ENCODE measurements at regions not wholly inside any gene's neighbourhood (a gene's known extent, or its start where the extent isn't known, plus 50 kb on each side); places are given as distances from the start of the nearest gene placed in this dataset.
A peak's percentile ranks its signal among the peaks of the same experiment; 100 is the strongest.

DNA sequence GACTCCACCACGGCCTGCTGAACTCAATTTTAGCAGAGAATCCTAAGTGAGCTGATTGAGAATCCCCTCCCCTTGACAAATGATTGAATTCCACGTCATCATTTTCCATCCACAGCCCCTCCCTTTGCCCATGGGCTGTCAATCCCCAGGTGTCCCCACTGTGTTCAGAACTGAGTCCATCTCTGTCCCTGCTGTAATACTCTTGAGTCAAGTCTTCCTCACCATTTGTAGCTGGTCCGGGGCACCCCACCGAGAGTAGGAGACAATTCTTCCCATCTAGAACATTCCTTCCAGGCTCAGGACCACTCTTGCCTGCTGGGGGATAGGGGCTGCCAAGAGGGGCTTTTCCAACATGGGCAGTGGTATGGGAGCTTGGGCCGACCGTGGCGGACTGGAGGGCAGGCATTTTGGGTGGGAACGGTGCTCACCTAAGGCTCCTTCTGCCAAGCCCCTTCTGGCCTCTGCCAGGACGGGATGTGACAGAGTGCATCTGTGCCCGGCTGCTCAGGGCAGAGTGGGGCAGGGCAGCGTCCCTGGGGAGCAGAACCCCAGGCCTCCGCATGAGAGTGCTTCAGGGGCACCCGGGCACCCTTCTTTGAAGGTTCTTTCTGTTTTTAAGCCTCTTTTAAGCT, 218.1 kb upstream of the RTL1 start:
- Histone ChIP-seq H3K9me3 (no peaks in the 10 kb centered on the region), H3K9ac (no peak overlapping the region), H4K20me1 (ENCODE audit: insufficient read depth) (no peaks in the 10 kb centered on the region), H3K36me3 (replicated peaks in 1 of 2; ENCODE audit: control insufficient read depth in 1 of 2, insufficient read depth in 2 of 2, low read length in 1 of 2) (no peaks in the 10 kb centered on the region), H2AFZ (ENCODE audit: low read depth) (no peak overlapping the region), H3K4me3 (ENCODE audit: low read depth in 2 of 2, low read length in 1 of 2) (no peak overlapping the region), H3F3A (replicated peaks; ENCODE audit: insufficient read depth) (no peaks in the 10 kb centered on the region), H3K4me2 (no peak overlapping the region), H3K9me2 (no peaks in the 10 kb centered on the region), H3K4me1 (ENCODE audit: control insufficient read depth in 1 of 2, insufficient read depth in 2 of 2, low read depth in 1 of 2, low read length in 1 of 2) (peaks cover 0 to 56% of the 10 kb centered on the region in 2 experiments; a peak in 1 of 4 replicates), H3K27ac (ENCODE audit: low read depth in 2 of 2, low read length in 1 of 2) (no peak overlapping the region; a peak in 1 of 4 replicates), H3K79me2 (ENCODE audit: insufficient read depth) (no peaks in the 10 kb centered on the region), H3K27me3 (ENCODE audit: insufficient read depth) (no peaks in the 10 kb centered on the region)
- POLR2A ChIA-PET: no interaction called here
- CTCF ChIA-PET: interaction anchor here (1.2 to 1.4 kb wide), 2 partner anchors 507 to 737 kb away, joined by 3 to 4 read pairs; no protein-coding TSS in a partner anchor
- 55% methylated on average over 4 of the region's 13 CpGs for WGBS (ENCODE audit: low lambda C conversion rate)
- TF ChIP-seq ELF1 (IDR thresholded peaks at IDR 0.05): no peak
- no peak for TF ChIP-seq TAF1 (IDR thresholded peaks at IDR 0.05; ENCODE audit: borderline replicate concordance, low read depth, low read length)
- TF ChIP-seq RAD21 (IDR thresholded peaks at IDR 0.05; ENCODE audit: low read length): no peak
- TF ChIP-seq GATA2 (CRISPR knock-in tag; IDR thresholded peaks at IDR 0.05): no peak
- TF ChIP-seq, protein P1, sequence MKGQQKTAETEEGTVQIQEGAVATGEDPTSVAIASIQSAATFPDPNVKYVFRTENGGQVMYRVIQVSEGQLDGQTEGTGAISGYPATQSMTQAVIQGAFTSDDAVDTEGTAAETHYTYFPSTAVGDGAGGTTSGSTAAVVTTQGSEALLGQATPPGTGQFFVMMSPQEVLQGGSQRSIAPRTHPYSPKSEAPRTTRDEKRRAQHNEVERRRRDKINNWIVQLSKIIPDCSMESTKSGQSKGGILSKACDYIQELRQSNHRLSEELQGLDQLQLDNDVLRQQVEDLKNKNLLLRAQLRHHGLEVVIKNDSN (IDR thresholded peaks at IDR 0.05; ENCODE audit: borderline replicate concordance, low read depth): no peak
- TF ChIP-seq, protein P2, sequence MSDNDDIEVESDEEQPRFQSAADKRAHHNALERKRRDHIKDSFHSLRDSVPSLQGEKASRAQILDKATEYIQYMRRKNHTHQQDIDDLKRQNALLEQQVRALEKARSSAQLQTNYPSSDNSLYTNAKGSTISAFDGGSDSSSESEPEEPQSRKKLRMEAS (IDR thresholded peaks at IDR 0.05; ENCODE audit: low read depth): no peak
- TF ChIP-seq SIN3A (IDR thresholded peaks at IDR 0.05; ENCODE audit: borderline replicate concordance, low read depth, low read length): no peak
- TF ChIP-seq NFIC (IDR thresholded peaks at IDR 0.05; ENCODE audit: borderline replicate concordance): no peak
- no peak for TF ChIP-seq FOXM1 (IDR thresholded peaks at IDR 0.05; ENCODE audit: low read depth)
- TF ChIP-seq FOXJ3 (CRISPR knock-in tag; IDR thresholded peaks at IDR 0.05): no peak
- no peak for TF ChIP-seq RCOR1 (IDR thresholded peaks at IDR 0.05; ENCODE audit: low read length)
- peak; percentile 7 for DNase-seq

DNA sequence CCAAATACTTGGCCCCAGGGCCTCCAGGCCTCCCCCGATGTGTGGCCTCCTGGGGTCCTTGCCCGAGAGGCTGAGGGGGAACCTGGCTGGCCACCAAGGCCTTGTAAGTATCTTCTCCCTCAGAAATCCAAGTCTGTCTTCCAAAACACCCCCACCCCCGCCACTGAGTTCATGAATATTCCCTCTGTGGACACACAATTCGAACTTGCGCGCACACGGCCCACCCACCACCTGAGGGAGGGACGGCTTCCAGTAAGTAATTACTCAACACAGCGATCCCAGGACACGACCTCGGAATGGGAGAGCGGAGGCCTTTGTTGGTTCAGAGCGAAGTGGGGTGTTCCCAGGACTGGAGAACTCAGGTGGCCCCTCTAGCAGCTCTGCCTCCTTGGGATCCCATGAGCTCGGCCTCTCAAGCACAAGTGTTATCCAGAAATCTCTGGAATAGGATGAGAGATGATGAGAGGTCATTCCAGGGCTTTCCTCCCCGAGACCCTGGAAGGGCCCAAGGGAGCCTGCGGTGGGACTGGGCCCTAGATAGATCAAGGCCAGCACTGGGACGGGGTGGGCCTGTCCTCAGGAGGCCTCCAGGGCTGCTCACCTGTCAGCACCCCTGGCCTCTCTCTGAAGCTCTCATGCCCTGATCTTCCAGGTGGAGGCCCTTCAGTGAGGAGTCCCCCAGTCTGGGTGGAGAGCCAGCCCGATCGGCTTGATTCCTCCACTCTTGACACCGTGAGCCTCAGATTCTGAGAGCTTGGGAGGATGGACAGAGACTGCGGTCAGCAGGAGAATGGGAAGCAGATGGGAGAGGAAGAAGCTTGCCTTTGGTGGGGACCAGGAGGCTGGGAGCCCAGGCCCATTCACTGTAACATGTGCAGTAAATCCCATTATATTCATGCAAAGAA, 219.0 kb upstream of the RTL1 start:
- Histone ChIP-seq H3K79me2 (ENCODE audit: insufficient read depth) (no peaks in the 10 kb centered on the region), H2AFZ (ENCODE audit: low read depth) (no peak overlapping the region), H3K4me2 (no peak overlapping the region), H3K9me3 (no peaks in the 10 kb centered on the region), H3K27ac (ENCODE audit: low read depth in 2 of 2, low read length in 1 of 2) (peak overlapping the region in 1 of 2 experiments; percentile 34; a peak in 1 of 4 replicates), H3K9me2 (no peaks in the 10 kb centered on the region), H3K9ac (no peak overlapping the region), H4K20me1 (ENCODE audit: insufficient read depth) (no peaks in the 10 kb centered on the region), H3K4me1 (ENCODE audit: control insufficient read depth in 1 of 2, insufficient read depth in 2 of 2, low read depth in 1 of 2, low read length in 1 of 2) (peaks cover 0 to 63% of the 10 kb centered on the region in 2 experiments; a peak in 1 of 4 replicates), H3K27me3 (ENCODE audit: insufficient read depth) (no peaks in the 10 kb centered on the region), H3K4me3 (ENCODE audit: low read depth in 2 of 2, low read length in 1 of 2) (no peak overlapping the region), H3F3A (replicated peaks; ENCODE audit: insufficient read depth) (no peaks in the 10 kb centered on the region), H3K36me3 (replicated peaks in 1 of 2; ENCODE audit: control insufficient read depth in 1 of 2, insufficient read depth in 2 of 2, low read length in 1 of 2) (no peaks in the 10 kb centered on the region)
- 56% methylated on average over 15 of the region's 21 CpGs for WGBS (ENCODE audit: low lambda C conversion rate)
- peak; percentile 8 for DNase-seq
- ChIA-PET CTCF (interaction anchor here (1.2 to 1.5 kb wide), 2 partner anchors 112 to 738 kb away, joined by 3 to 4 read pairs; no protein-coding TSS in a partner anchor), POLR2A (no interaction called here)
- TF ChIP-seq TEAD4 (IDR thresholded peaks at IDR 0.05; ENCODE audit: borderline replicate concordance, insufficient read depth): no peak
- TF ChIP-seq, protein P3, sequence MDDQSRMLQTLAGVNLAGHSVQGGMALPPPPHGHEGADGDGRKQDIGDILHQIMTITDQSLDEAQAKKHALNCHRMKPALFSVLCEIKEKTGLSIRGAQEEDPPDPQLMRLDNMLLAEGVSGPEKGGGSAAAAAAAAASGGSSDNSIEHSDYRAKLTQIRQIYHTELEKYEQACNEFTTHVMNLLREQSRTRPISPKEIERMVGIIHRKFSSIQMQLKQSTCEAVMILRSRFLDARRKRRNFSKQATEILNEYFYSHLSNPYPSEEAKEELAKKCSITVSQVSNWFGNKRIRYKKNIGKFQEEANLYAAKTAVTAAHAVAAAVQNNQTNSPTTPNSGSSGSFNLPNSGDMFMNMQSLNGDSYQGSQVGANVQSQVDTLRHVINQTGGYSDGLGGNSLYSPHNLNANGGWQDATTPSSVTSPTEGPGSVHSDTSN (IDR thresholded peaks at IDR 0.05): no peak
- no peak for TF ChIP-seq RFX5 (IDR thresholded peaks at IDR 0.05; ENCODE audit: low read length)
- no peak for TF ChIP-seq GATA2 (CRISPR knock-in tag; IDR thresholded peaks at IDR 0.05)
- TF ChIP-seq FOSL2 (IDR thresholded peaks at IDR 0.05; ENCODE audit: borderline replicate concordance, low read depth): no peak
- TF ChIP-seq, protein P4, sequence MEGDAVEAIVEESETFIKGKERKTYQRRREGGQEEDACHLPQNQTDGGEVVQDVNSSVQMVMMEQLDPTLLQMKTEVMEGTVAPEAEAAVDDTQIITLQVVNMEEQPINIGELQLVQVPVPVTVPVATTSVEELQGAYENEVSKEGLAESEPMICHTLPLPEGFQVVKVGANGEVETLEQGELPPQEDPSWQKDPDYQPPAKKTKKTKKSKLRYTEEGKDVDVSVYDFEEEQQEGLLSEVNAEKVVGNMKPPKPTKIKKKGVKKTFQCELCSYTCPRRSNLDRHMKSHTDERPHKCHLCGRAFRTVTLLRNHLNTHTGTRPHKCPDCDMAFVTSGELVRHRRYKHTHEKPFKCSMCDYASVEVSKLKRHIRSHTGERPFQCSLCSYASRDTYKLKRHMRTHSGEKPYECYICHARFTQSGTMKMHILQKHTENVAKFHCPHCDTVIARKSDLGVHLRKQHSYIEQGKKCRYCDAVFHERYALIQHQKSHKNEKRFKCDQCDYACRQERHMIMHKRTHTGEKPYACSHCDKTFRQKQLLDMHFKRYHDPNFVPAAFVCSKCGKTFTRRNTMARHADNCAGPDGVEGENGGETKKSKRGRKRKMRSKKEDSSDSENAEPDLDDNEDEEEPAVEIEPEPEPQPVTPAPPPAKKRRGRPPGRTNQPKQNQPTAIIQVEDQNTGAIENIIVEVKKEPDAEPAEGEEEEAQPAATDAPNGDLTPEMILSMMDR (IDR thresholded peaks at IDR 0.05): no peak
- TF ChIP-seq EZH2phosphoT487 (IDR thresholded peaks at IDR 0.05; ENCODE audit: borderline replicate concordance, low read depth): no peak
- TF ChIP-seq FOXJ3 (CRISPR knock-in tag; IDR thresholded peaks at IDR 0.05): no peak
- TF ChIP-seq TCF12 (IDR thresholded peaks at IDR 0.05): no peak
- TF ChIP-seq, protein P5, sequence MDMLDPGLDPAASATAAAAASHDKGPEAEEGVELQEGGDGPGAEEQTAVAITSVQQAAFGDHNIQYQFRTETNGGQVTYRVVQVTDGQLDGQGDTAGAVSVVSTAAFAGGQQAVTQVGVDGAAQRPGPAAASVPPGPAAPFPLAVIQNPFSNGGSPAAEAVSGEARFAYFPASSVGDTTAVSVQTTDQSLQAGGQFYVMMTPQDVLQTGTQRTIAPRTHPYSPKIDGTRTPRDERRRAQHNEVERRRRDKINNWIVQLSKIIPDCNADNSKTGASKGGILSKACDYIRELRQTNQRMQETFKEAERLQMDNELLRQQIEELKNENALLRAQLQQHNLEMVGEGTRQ (IDR thresholded peaks at IDR 0.05; ENCODE audit: borderline replicate concordance, low read depth, low read length): no peak

All from SK-N-SH (cell line).